ENCODE measurements at regions not wholly inside any gene's neighbourhood (a gene's known extent, or its start where the extent isn't known, plus 50 kb on each side); places are given as distances from the start of the nearest gene placed in this dataset.

GRCh38 chr13:99802416-99802815 is 169.2 kb downstream of the ZIC5 start:
- no peak overlapping the region for H3K4me3 ChIP-seq (ENCODE audit: control insufficient read depth, low read depth, low read length)
- TF ChIP-seq CTCF (conservative IDR thresholded peaks at IDR 0.05; ENCODE audit: control insufficient read depth, insufficient read depth, low read depth, low read length), result no peak
- no peak for DNase-seq (ENCODE audit: low read depth)

- no peak overlapping the region for H3K4me3 ChIP-seq (ENCODE audit: control insufficient read depth, low read depth, low read length)
- no peak for DNase-seq (ENCODE audit: low read depth)
- TF ChIP-seq CTCF (conservative IDR thresholded peaks at IDR 0.05; ENCODE audit: control insufficient read depth, insufficient read depth, low read depth, low read length), result no peak
These were observed 170.6 kb downstream of the ZIC5 start for GRCh38 chr13:99800951-99801350.

- TF ChIP-seq CTCF (conservative IDR thresholded peaks at IDR 0.05; ENCODE audit: control insufficient read depth, insufficient read depth, low read depth, low read length), result no peak
- no peak for DNase-seq (ENCODE audit: low read depth)
- no peak overlapping the region for H3K4me3 ChIP-seq (ENCODE audit: control insufficient read depth, low read depth, low read length)
These were observed 171.6 kb downstream of the ZIC5 start for GRCh38 chr13:99800011-99800410.

DNA sequence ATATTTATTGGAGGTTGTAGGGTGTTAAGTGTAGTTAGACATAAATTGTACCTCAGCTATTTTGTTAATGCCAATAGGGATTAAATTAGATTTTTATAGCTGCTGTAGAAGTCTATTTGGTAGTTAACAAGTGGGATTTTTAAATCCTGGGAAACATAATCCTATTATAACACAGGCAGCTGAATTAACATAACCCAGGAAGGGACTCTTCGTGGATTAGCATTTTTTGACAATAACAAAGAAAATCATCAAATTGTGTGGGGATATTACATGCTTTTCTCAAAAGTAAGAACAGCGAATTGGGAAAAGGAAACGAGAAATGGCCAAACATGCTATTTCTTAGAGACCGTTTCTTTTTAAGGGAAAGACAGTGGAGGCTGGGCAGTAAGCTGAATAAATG is 172.8 kb downstream of the ZIC5 start:
- H3K4me3 ChIP-seq (ENCODE audit: control insufficient read depth, low read depth, low read length), result no peak overlapping the region
- TF ChIP-seq CTCF (conservative IDR thresholded peaks at IDR 0.05; ENCODE audit: control insufficient read depth, insufficient read depth, low read depth, low read length), result no peak
- DNase-seq (ENCODE audit: low read depth), result no peak

DNA sequence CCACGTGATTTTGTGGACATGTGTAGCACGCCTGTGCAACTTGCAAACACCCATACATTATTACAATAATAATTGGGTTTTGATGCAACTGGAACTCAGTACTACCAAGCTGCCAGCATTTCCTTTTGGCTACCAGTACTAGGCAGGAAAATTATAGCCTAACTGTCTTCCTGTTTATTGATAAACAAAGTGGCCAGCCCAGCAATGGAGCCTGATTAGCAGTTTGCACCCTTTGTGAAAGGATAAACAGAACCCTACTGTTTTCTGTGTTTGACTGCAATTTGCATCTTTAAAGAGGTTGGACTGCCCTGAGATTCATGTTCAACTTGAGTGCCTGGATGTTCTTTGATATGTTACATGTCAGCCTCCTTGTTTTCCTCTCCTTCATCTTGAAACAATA is 173.9 kb downstream of the ZIC5 start:
- TF ChIP-seq CTCF (conservative IDR thresholded peaks at IDR 0.05; ENCODE audit: control insufficient read depth, insufficient read depth, low read depth, low read length), result no peak
- no peak for DNase-seq (ENCODE audit: low read depth)
- no peak overlapping the region for H3K4me3 ChIP-seq (ENCODE audit: control insufficient read depth, low read depth, low read length)

- no peak overlapping the region for H3K4me3 ChIP-seq (ENCODE audit: control insufficient read depth, low read depth, low read length)
- no peak for TF ChIP-seq CTCF (conservative IDR thresholded peaks at IDR 0.05; ENCODE audit: control insufficient read depth, insufficient read depth, low read depth, low read length)
- peak; percentile 51 for DNase-seq (ENCODE audit: low read depth)
These were observed 175.3 kb downstream of the ZIC5 start for GRCh38 chr13:99796175-99796819.

All from fibroblast of mammary gland (primary cell).